Endodermal cell (in vitro differentiated cells): ENCODE measurements at regions not wholly inside any gene's neighbourhood (a gene's known extent, or its start where the extent isn't known, plus 50 kb on each side); places are given as distances from the start of the nearest gene placed in this dataset.

Source experiments
- DNase-seq: peaks from one replicate; pipeline ENCODE4 v3.0.0-alpha.2; 2017
- H3K27ac ChIP-seq: 2 replicates; pipeline ENCODE4 v1.5.1; 2013; ENCODE audit warnings: mild to moderate bottlenecking, low read depth, low read length, moderate library complexity
- H3K27me3 ChIP-seq: 2 replicates; pipeline ENCODE4 v1.6.1; 2013; ENCODE audit warnings: mild to moderate bottlenecking, low read length, moderate library complexity; ENCODE audit not compliant: insufficient read depth, control insufficient read depth, poor library complexity, severe bottlenecking
- H3K36me3 ChIP-seq: 2 replicates; pipeline ENCODE4 v1.7.0; 2013; ENCODE audit warnings: mild to moderate bottlenecking, low read length, moderate library complexity; ENCODE audit not compliant: control insufficient read depth, insufficient read depth
- H3K4me1 ChIP-seq: one replicate; pipeline ENCODE4 v1.7.0; 2013; ENCODE audit warnings: low read length; ENCODE audit not compliant: control insufficient read depth, insufficient read depth
- H3K4me3 ChIP-seq: 2 replicates; pipeline ENCODE4 v1.5.1; 2013; ENCODE audit warnings: mild to moderate bottlenecking, low read length, moderate library complexity
- H3K9ac ChIP-seq: 2 replicates; pipeline ENCODE4 v1.6.1; 2013; ENCODE audit warnings: mild to moderate bottlenecking, low read length, moderate library complexity; ENCODE audit not compliant: poor library complexity, severe bottlenecking; ENCODE audit errors: extremely low read depth
- H3K9me3 ChIP-seq: 2 replicates; pipeline ENCODE4 v1.6.1; 2013; ENCODE audit warnings: mild to moderate bottlenecking, low read length, moderate library complexity; ENCODE audit not compliant: control insufficient read depth
- H3K27ac Mint-ChIP-seq: 2 replicates; pipeline ENCODE4 v1.8.0; 2020; ENCODE audit warnings: mixed read lengths
- H3K27me3 Mint-ChIP-seq: 2 replicates; pipeline ENCODE4 v1.8.0; 2021; ENCODE audit warnings: mild to moderate bottlenecking, mixed read lengths; ENCODE audit not compliant: insufficient read depth
- H3K36me3 Mint-ChIP-seq: 2 replicates; pipeline ENCODE4 v1.8.0; 2020; ENCODE audit warnings: low read depth, mixed read lengths
- H3K4me1 Mint-ChIP-seq: 2 replicates; pipeline ENCODE4 v1.8.0; 2020; ENCODE audit warnings: mixed read lengths
- H3K4me3 Mint-ChIP-seq: 2 replicates; pipeline ENCODE4 v1.8.0; 2020; ENCODE audit warnings: mild to moderate bottlenecking, moderate library complexity, mixed read lengths
- H3K9me3 Mint-ChIP-seq: 2 replicates; pipeline ENCODE4 v1.8.0; 2020; ENCODE audit warnings: mild to moderate bottlenecking, mixed read lengths
- WGBS, 2 experiments: methylation state at CpG; one replicate each; pipeline versions ENCODE4 v1.1.5 to v1.1.7; 2013; ENCODE audit warnings: missing lambda C conversion rate in 2 of 2, mixed read lengths in 1 of 2; ENCODE audit not compliant: insufficient coverage in 1 of 2, insufficient read length in 1 of 2; 5-methylcytosine and 5-hydroxymethylcytosine counted together
- TF ChIP-seq, protein P1 (sequence below): fragments of 200-600 bp; sonication (generic); conservative IDR thresholded peaks from 2 replicates; pipeline ENCODE4 v1.5.0; 2021; ENCODE audit warnings: antibody characterized with exemption, mild to moderate bottlenecking

DNA sequence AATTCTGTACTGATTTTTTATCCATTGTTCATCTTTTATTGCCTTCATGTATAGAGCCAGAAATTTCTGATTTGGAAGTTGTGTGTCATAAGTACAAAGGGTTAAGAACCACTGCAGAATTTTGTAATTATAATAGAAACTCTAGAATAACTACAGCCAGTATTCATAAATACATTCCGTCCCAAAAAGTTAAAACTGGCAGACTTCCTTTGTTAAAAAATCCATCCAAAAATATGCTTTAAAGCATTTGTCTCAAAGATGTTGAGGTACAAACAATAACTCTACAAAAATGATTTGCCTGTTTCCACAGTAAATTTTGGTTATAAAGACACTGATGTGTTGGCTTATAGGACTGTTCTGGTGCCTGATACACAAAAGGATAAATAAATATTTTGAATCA lies 436.6 kb downstream of the DTWD2 start:
- H3K4me3 Mint-ChIP-seq = no peak overlapping the region
- H3K36me3 Mint-ChIP-seq = no peaks in the 10 kb centered on the region
- Histone ChIP-seq H3K27ac (no peak overlapping the region), H3K4me3 (no peak overlapping the region), H3K9me3 (no peaks in the 10 kb centered on the region), H3K9ac (no peak overlapping the region), H3K27me3 (no peaks in the 10 kb centered on the region), H3K36me3 (no peaks in the 10 kb centered on the region), H3K4me1 (no peaks in the 10 kb centered on the region)
- H3K27me3 Mint-ChIP-seq = no peaks in the 10 kb centered on the region
- DNase-seq = no peak
- WGBS, 2 experiments = 79 to 100% methylated on average over 1 of the region's 1 CpG
- no peak overlapping the region for H3K27ac Mint-ChIP-seq
- H3K9me3 Mint-ChIP-seq = no peaks in the 10 kb centered on the region
- TF ChIP-seq, protein P1, sequence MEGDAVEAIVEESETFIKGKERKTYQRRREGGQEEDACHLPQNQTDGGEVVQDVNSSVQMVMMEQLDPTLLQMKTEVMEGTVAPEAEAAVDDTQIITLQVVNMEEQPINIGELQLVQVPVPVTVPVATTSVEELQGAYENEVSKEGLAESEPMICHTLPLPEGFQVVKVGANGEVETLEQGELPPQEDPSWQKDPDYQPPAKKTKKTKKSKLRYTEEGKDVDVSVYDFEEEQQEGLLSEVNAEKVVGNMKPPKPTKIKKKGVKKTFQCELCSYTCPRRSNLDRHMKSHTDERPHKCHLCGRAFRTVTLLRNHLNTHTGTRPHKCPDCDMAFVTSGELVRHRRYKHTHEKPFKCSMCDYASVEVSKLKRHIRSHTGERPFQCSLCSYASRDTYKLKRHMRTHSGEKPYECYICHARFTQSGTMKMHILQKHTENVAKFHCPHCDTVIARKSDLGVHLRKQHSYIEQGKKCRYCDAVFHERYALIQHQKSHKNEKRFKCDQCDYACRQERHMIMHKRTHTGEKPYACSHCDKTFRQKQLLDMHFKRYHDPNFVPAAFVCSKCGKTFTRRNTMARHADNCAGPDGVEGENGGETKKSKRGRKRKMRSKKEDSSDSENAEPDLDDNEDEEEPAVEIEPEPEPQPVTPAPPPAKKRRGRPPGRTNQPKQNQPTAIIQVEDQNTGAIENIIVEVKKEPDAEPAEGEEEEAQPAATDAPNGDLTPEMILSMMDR = no peak
- H3K4me1 Mint-ChIP-seq = peaks cover 2% of the 10 kb centered on the region

DNA sequence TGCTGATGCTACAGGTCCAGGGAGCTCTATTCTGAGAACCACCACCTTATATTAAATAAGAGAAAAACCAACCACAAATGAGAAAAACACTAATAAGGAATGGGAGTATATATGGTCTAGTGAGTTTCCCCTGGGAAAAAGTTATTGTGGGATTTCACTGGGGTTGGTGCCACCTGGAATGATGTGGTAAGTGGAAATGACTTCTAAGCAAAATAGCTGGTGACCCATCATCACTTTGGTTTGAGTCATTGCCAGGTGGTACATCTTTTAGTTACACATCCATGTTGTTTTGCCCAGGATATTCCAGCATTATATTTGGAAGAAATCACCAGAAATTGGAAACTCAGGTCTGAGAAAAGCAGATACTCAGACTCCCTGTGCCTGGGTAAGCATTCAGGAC lies 437.3 kb downstream of the DTWD2 start:
- Histone ChIP-seq H3K4me3 (no peak overlapping the region), H3K27ac (no peak overlapping the region), H3K27me3 (no peaks in the 10 kb centered on the region), H3K4me1 (no peaks in the 10 kb centered on the region), H3K9ac (no peak overlapping the region), H3K9me3 (no peaks in the 10 kb centered on the region), H3K36me3 (no peaks in the 10 kb centered on the region)
- no peaks in the 10 kb centered on the region for H3K27me3 Mint-ChIP-seq
- no peak for DNase-seq
- peaks cover 4% of the 10 kb centered on the region for H3K4me1 Mint-ChIP-seq
- H3K4me3 Mint-ChIP-seq = no peak overlapping the region
- H3K36me3 Mint-ChIP-seq = no peaks in the 10 kb centered on the region
- TF ChIP-seq, protein P1 = no peak
- H3K9me3 Mint-ChIP-seq = no peaks in the 10 kb centered on the region
- no peak overlapping the region for H3K27ac Mint-ChIP-seq

DNA sequence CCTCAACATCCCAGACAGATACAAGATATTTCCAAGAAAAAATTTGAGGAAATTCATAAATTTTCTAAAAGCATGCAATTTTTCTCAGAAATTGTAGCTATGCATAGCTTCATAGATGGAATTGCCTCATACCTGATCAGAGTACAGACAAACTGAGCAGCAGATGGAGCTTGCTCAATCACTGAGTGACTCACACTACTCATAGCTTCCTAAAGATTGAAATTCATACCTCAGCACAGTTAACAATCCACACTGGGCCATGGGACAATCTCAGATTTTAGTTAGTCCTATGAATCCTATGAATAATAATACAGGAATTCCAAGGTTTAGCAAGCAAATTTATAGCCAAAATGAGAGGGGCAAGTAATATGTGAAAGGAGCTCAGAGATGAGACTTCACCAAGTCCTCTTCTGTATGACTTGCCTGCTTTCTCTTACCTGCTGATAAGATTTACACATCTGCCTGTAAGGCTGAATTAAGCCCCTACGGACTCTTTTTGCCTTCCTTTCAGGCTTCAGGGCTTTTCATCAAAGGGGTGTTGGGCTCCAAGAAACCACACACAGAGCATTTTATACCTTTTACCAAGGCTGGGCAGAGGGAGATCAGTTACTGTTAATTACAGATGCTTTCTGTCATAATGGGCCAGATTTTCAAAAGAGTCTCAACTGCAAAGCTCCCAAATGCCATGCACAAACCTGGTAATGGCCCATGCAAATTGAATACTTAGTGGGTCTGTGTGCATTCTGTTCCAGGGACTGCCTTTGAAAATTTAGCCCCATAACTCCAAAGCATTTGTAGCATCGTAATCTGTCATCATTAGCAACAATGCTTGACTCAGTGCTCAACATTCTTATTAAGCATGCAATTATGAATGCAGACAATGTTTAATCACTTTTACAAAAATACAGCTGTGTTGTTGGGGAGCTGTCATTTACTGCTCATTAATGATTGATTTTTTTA lies 439.3 kb downstream of the DTWD2 start:
- H3K27me3 Mint-ChIP-seq = no peaks in the 10 kb centered on the region
- Histone ChIP-seq H3K9ac (no peak overlapping the region), H3K27me3 (no peaks in the 10 kb centered on the region), H3K27ac (no peak overlapping the region), H3K4me1 (no peaks in the 10 kb centered on the region), H3K9me3 (no peaks in the 10 kb centered on the region), H3K4me3 (no peak overlapping the region), H3K36me3 (no peaks in the 10 kb centered on the region)
- no peaks in the 10 kb centered on the region for H3K36me3 Mint-ChIP-seq
- TF ChIP-seq, protein P1 = no peak
- DNase-seq = no peak
- no peak overlapping the region for H3K4me3 Mint-ChIP-seq
- WGBS, 2 experiments = 92 to 94% methylated on average over 2 of the region's 2 CpGs
- peaks cover 4% of the 10 kb centered on the region for H3K4me1 Mint-ChIP-seq
- no peaks in the 10 kb centered on the region for H3K9me3 Mint-ChIP-seq
- H3K27ac Mint-ChIP-seq = no peak overlapping the region
